Left kidney (tissue), 1 donor: ENCODE measurements at regions not wholly inside any gene's neighbourhood (a gene's known extent, or its start where the extent isn't known, plus 50 kb on each side); places are given as distances from the start of the nearest gene placed in this dataset.

Experiments used
- DNase-seq: peaks from one replicate; pipeline ENCODE4 v3.0.0-alpha.2; 2013

DNA sequence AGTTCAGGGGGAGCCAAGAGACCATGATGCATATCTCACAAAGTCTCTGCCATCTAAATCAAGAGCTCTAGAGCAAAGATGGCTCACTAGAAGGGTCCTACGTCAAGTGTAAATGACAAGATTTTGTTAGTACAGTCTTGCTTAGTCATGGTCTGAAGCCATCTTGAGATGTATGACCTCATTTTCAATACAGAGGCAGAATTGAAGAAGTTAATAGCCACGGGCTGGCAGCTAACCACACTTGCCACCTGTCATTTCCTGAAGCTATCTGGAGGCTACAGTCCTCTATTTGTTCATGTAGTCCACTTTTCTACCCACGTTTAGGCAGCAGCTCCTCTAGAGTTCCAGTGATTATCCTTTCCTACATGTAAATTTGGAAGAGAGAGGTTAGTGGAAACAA, 231.7 kb upstream of the CDH12 start:
- DNase-seq, result no peak

DNA sequence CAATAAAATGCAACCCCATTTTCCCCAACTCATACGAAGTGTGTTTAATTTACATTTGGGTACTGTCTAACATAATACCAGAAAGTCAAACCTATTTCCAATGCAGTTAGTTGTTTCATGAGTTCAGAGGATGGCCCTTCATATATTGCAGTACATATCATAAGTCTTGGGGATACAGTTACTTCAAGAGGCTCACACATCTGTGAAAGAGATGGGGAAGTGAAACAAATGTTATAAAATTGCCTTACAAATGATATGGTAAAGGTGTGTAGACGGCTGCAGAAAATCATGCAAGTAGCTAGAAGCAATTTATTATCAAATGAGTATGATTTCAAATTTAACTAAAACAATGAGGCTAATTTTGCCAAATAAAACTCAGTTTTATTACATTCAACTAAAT, 219.0 kb upstream of the CDH12 start:
- DNase-seq, result no peak

DNA sequence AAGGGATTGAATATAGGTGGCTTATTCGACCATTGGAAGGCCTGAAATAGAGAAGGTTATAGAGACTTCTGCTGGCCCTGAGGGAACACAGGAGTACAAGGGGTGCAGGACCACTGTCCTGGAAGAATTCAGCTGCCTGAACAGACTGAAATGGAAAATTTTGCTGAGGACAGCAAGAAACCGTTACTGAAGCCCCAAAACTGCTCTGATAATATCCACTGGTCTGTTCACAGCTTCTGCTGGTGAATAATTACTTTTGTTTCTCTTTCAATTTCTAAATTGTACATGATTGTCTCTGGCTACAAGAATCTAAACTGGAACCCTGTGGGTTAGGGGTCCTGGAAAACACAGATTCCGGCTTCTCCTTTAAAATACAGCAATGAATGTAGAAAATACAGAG, 218.5 kb upstream of the CDH12 start:
- no peak for DNase-seq

DNA sequence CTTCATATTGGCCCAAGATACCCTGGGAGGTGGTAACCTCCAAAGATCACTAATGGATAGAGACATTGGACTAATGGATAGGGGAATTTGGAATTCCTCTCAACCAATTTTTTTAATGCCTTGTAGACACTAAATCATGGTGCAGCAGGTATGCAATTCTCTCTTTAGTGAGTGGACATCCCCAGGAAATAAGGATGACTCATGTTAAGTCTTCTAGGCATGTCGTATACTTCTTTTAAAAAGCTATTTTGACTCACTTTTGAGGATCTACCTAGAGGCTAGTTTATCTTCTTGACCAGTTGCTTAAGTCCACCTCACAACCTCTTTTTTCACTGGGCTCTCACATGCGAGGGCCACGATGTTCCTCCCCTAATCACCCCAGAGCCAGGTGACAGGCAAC, 211.6 kb upstream of the CDH12 start:
- DNase-seq, result no peak

DNA sequence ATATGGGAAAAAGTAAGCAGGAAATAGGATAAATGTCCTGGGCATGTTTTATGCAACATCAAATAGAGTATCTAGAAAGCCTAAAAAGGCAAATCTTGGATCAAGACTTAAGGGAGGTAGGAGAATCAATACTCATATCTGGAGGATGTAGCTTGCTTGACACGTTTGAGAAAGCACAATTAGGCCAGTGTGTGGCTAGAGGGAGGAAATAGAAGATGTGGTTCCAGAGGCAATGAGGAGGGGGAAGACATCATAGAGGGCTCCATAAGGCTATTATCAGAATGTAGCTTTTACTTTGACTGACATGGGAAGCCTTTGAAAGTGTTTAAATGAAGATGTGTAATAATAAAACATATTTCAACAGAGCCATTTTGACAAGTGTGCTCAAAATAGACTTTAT, 200.7 kb upstream of the CDH12 start:
- no peak for DNase-seq

DNA sequence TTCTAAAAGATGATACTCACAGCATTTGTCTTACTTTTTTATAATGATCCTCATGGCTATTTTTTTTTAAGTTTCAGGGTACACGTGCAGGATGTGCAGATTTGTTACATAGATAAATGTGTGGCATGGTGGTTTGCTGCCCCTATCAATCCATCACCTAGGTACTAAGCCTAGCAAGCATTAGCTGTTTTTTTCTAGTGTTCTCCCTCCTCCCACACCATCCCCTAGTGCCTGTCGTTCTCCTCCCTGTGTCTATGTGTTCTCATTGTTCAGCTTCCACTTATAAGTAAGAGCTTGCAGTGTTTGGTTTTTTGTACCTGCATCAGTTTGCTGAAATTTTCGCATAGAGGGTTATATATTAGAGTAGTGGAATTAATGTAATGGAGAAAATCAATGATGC, 189.1 kb upstream of the CDH12 start:
- no peak for DNase-seq

DNA sequence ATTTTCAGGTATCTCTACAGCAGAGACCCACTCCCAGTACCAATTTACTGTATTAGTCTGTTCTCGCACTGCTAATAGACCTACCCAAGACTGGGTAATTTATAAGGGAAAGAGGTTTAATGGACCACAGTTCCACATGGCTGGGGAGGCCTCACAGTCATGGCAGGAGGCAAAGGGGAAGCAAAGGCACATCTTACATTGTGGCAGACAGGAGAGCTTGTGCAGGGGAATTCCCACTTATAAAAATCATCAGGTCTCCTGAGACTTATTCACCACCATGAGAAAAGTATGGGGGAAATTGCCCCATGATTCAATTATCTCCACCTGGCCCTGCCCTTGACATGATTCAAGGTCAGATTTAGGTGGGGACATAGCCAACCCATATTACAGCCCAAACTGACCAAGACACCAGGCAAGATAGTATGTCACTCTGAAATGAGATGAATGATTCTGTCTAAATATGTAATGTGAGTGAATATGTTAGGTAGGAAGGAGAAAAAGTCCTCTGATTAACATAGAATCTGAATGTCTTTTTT, 182.5 kb upstream of the CDH12 start:
- DNase-seq, result no peak

DNA sequence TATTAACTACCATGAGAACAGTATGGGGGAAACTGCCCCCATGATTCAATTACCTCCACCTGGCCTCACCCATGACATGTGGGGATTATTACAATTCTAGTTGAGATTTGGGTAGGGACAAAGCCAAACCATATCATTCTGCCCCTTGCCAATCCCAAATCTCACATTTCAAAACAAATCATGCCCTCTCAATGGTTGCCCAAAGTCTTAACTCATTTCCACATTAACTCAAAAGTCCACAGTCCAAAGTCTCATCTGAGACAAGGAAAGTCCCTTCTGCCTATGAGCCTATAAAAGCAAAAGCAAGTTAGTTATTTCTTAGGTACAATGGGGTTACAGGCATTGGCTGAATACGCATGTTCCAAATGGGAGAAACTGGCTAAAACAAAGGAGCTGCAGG, 180.7 kb upstream of the CDH12 start:
- no peak for DNase-seq

DNA sequence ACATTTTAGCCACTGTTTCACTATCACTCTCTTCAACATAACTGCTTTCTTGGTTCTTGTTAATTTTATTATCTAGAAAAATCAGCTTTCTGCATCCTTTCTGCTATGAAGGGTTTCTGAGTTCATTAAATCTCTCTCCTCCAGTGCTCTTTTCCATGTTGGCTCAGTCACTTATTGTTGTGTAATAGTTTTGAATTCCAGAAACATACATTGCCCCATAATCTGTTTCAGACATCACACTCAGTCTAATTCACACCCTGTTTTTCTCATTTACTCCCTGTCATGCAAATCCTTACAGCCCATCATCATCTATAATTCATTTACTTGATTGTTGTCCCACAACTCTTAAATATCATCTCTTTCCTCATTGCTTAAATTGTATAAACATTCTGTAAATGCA, 176.1 kb upstream of the CDH12 start:
- DNase-seq, result no peak

DNA sequence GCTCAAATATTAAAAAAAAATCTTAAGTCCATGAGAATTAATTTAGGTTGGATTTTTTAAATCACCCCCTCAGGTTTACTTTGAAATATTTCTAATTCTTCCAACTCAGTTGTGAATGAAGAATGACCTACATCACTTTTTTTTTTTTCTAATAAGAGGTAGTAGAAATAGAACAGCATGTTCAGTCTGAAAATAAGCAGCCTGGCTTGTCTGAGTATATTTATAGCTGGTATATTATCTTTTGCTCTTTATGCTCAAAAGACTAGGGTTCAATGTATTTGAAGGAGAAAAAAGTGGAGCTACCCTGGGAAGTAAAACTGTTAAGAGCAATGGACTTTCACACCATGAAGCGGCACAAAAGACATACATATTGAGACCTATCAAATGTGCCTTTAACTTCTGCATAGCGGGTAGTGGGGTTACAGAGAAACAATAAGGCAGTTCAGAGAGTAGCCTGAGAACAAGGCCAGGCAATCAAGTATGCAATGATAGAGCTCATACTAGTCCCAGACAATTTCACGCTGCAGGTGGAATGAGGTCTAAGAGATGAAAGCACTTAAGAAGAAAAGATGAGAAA, 175.4 kb upstream of the CDH12 start:
- no peak for DNase-seq

DNA sequence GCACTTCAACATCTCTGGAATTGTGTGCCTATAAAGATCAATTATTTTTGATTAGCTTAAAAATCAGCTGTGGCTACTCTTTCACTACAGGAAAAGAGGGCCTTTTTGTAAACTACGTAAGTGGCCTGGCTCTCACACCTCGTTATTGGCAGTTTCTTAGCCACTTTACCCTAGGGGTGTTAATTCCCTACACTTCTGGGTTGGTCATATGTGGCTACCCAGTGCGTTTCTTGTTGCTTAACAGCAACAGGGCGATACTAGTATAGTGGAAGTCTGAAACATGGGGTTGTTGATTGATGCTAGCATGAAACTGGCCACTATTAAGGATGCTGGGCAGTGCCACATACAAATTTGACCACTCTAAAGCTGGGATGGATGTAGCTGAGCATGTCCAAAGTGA, 174.7 kb upstream of the CDH12 start:
- DNase-seq, result no peak

DNA sequence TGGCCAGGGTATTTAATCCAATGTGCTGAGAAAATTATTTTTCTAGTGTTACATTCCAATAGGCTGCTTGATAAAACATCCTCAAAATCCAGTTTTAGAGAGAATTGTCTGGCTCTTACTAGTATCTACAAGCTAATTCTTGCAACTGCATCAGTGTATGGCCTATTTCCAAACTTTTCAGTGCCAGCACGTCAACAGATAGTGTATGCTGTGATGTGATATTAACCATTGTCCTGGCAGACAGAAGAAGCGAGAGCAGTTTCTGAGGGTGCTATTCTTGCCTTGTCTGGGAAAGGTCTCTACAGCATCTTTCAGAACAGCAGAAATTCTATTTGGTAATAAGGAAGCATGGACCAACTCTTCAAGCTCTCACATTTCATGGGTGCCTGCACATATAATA, 174.2 kb upstream of the CDH12 start:
- no peak for DNase-seq

DNA sequence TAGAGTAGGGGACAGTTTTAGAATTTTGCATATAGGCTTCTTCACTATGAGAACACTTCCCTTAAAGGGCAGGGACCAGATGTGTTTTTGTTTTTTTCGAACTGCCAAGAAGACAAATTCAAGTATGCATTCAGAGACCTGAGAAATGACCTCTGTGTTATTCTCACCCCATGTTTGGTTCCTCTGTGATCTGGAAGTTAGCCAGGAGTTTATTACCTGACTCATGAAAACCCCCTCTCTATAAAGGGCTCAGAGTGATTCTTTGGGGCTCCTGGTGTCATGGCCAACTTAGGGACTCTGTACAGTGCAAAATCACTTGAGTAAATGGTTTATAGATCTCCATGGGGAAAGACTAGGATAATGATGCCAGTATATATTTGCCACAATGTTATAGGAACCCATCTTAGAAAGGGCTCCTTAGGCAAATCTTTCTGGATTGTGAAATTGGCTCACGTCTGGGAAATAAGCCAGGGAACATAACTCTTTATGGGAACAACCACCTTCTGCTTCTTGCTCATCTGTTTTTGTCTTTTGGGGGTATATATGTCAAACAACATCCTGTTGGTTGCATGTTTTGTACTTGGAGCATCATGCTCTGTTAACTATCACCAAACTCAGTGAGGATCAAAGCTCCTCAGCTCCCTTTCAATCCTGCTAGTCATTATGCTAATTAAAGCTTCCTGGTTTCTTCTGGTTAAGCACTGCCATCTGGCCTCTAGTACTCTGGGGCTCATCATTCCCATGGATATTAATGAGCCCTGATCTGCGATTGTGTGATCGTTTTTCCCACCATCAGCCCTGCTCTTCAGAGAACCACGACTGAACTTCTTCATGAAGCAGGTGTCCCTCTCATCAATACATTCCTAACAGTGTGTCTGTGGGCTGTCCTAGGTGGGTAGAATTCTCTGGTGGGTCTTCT, 173.4 kb upstream of the CDH12 start:
- no peak for DNase-seq

DNA sequence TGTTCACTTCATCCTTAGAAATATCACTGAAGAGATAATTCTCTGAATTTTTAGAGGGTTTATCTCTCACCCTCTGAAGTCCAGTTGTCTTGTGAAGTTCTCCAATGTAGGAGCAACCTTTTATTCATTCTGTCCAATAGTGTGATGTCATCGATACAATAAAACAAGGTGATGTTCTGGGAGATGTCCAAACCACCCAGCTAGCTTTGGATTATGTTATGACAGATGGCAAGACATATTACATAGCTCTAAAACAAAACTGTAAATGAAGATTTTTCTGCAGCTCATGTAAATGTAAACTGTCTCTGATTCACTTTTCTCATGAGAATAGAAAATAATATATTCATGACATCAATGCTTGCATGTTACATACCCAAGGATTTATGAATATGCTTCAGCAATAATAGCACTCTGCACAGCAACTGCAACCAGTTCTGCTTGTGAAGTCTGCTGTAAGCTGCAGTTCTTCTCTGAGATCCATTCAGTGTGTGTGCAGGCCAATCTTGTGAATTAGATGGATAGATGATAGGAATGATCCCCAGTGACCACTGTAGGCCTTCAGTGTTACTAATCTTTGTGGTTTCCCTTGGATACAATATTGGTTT, 172.6 kb upstream of the CDH12 start:
- DNase-seq, result no peak

DNA sequence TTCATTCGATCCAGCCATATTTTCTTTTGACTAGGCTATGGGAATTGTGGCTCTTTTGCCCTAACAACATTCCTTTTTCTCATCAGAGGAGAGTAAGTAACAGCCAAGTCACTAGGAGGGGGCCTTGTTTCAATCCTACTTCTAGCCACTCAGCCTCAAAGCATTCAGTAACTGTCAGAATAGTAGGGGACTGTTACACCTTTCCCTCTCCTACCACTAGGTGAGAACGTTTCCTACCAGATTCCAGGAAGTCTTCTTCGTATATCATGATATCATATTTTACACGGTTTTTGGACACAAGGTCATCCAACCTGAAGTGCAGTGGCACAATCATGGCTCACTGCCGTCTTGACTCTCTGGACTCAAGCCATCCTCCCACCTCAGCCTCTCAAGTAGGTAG, 171.3 kb upstream of the CDH12 start:
- DNase-seq, result no peak

DNA sequence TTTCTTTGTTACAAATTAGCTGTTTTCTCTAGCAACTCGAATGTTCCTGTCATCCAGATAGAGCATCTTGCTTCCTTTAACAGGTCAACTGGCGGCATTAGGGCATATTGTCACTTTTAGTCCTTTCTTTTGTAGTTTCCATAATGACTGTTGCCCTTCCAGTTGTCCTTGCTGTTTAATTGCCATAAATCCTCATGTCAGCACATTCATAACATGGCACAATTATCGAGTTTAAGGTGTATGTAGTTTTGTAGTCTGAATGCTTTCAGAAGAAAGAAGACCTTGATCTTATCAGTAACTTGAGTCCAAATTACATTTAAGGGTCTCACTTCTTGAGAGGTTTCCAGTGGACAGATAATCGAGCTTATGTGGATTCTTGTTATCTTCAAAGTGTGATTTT, 161.7 kb upstream of the CDH12 start:
- no peak for DNase-seq

DNA sequence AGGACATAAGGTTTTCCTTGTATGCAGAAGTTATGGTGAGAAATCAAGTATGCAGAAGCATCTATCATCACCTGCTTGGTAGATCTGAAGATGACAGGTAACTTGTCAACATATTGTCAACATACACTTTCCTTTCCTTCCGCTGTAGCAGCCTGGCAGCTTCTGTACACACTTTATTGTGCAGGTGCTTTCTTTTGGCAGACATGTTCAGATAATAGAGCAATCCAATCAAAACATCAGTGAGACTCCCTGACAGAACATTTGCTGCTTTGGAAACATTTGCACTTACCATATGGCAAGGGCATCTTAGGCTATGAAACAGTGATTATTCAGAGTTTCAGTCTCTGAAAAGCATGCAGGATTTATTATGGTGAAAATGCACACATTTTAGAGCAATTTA, 161.1 kb upstream of the CDH12 start:
- no peak for DNase-seq

DNA sequence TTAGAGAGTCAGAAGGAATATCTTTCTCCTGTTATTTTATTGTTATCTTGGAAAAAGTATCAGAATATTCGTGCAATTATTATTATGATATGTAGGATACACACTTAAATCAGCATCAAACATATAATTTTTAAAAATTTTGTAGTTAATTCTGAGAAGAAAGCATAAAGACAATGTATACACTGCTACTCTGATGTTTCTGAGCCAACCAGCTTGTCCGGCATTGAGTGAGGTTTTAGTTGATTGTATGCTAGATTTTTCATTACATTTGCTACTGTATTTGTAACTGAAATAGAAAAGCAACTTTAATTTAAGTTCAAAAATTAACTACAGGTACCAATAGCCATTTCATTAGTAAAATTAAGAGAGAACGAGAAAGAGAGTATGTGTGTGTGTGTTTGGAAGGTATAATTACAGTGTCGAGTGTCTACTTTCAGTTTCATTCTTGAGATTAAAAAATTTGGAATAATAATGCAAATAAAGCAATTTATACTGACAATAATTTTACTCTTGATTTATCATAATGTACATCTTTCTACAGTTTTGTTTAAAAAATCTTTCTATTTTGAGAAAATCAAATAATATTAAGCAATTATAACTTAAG, 160.4 kb upstream of the CDH12 start:
- no peak for DNase-seq

DNA sequence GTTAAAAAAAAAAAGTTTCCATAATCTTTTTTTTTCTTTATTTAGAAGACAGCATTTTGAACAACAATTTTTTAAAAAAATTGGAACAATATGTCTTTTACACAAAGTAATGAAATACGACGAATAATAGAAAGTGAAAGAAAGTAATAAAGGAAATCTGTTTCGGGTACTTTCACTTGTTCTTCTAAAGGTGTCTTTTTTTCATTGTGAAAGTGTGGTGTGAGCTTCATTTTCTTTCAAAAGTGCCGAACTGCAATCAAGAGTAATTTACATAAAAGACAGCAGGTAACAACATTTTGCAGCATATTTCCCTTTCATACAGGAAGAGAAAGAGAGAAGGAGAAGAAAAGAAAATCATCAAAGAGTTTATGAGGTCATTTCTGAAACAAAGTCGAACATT, 159.7 kb upstream of the CDH12 start:
- DNase-seq, result no peak

DNA sequence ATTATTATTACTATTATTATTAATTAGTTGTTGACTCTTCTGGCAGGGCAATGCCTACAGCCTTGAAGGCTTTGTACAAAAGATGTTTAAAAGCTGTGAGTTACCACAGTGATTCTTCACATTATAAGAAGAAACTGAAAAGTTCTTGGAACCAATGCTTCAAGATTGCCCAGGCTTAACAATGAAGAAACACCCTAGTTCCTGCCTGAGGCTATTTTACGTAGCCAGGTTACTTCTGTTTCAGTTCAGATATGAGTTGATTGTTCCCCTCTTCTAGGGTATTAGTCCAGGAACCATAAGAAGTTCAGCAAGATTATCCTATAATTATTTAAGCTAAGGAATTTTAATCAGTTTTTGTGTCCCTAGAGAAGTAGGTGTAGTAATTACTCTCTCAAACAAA, 154.6 kb upstream of the CDH12 start:
- no peak for DNase-seq

DNA sequence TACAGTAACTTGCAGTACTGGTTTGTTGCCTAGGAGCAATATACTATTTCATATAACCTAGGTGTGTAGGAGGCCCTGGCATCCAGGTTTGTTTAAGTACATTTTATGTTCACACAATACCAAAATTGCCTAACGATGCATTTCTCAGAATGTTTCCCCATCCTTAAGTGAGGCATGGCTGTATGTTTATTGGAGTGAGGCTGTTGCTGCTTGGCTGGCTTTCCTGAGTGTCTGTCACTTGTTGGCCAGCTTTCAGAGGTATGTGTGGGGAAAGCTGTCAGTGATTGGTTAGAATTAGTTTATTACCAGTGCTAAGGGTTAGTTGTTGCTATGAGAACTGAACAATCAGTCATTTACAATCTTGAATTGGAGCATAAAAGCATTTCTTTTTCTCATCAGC, 154.1 kb upstream of the CDH12 start:
- DNase-seq, result peak; percentile 1

DNA sequence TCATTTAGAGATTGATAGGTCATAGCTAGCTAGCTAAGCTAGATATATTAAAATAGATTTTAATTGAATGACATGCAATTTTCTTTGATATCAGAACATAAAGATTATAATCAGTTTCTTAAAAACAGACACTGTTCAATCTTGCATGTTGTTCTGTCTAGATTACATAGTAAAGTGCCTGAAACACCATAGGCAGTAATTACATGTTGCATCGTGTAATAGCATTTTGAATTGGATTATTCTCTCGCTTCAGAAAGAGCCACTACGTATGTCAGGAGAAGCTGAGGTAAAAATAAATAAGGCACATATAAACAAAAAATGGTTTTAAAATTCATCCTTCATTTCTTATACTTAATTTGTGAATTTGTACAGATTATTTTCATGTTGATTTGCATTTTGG, 148.0 kb upstream of the CDH12 start:
- no peak for DNase-seq

DNA sequence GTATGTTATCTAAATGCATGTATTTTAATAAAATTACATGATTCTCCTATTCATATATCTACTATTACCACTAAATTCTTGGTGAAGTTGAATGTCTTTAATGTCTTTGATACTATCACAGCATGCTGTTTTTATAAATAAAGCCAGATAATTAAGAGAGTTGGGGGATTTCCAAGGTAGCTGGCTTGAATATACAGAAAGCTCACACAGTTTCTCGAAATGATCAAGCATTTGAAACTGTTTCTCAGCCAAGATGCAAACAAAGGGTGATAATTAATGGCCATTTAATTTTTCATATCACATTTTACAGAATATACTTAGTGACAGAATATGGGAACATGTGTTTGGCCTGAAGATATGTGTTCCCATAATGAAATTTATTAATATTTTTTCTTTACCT, 145.6 kb upstream of the CDH12 start:
- no peak for DNase-seq
